ENCODE measurements at regions not wholly inside any gene's neighbourhood (a gene's known extent, or its start where the extent isn't known, plus 50 kb on each side); places are given as distances from the start of the nearest gene placed in this dataset.
"Not testable (repeated sequence)": the region's sequence is repeated elsewhere in the genome, so short reads cannot be mapped to it uniquely, and the experiment has no call there.

- H3K4me3 ChIP-seq (replicated peaks in 1 of 3; ENCODE audit: insufficient read depth in 1 of 3, low read depth in 2 of 3, low read length in 3 of 3); intact Hi-C loops (cut with micrococcal nuclease; ENCODE audit: unreplicated experiment); BruUV-seq (replicated peaks); DNase-seq (ENCODE audit: low spot score); H3K9me3 ChIP-seq (ENCODE audit: low read length); H3K4me2 ChIP-seq (ENCODE audit: low read depth, low read length); in situ Hi-C loops (cut with HindIII; ENCODE audit: extremely low pct_ligation_motif_present, low pct_unique_long_range_greater_than_20kb); ATAC-seq; H4K20me1 ChIP-seq (ENCODE audit: insufficient read depth, low read length); H3K9ac ChIP-seq (ENCODE audit: insufficient read depth, low read depth, low read length); CTCF ChIA-PET (ENCODE audit: low intra/inter-chr PET ratio, low total read pairs); H2AFZ ChIP-seq (ENCODE audit: low read length); H3K79me2 ChIP-seq (ENCODE audit: insufficient read depth, low read length); H3K27me3 ChIP-seq (ENCODE audit: control insufficient read depth in 1 of 2, insufficient read depth in 2 of 2, low read length in 2 of 2); FAIRE-seq; H3K4me1 ChIP-seq (ENCODE audit: insufficient read depth, low read length); POLR2A ChIA-PET; H3K27ac ChIP-seq (ENCODE audit: extremely low read length, insufficient read depth, low read length); H3K36me3 ChIP-seq (replicated peaks in 1 of 2; ENCODE audit: control insufficient read depth in 1 of 2, insufficient read depth in 2 of 2, low read length in 2 of 2): not testable (repeated sequence)
- WGBS (ENCODE audit: low lambda C conversion rate), result no CpG with 5 or more reads among the region's 4 CpGs
Measured at GRCh38 chrY:9857919-9858318, 330.2 kb downstream of the TSPY10 start.

GRCh38 chrY:9858418-9858817 lies 330.7 kb downstream of the TSPY10 start:
- intact Hi-C loops (cut with micrococcal nuclease; ENCODE audit: unreplicated experiment); H3K4me2 ChIP-seq (ENCODE audit: low read depth, low read length); ATAC-seq; H3K4me1 ChIP-seq (ENCODE audit: insufficient read depth, low read length); CTCF ChIA-PET (ENCODE audit: low intra/inter-chr PET ratio, low total read pairs); H3K79me2 ChIP-seq (ENCODE audit: insufficient read depth, low read length); H4K20me1 ChIP-seq (ENCODE audit: insufficient read depth, low read length); in situ Hi-C loops (cut with HindIII; ENCODE audit: extremely low pct_ligation_motif_present, low pct_unique_long_range_greater_than_20kb); H3K4me3 ChIP-seq (replicated peaks in 1 of 3; ENCODE audit: insufficient read depth in 1 of 3, low read depth in 2 of 3, low read length in 3 of 3); H3K27me3 ChIP-seq (ENCODE audit: control insufficient read depth in 1 of 2, insufficient read depth in 2 of 2, low read length in 2 of 2); H3K27ac ChIP-seq (ENCODE audit: extremely low read length, insufficient read depth, low read length); H3K36me3 ChIP-seq (replicated peaks in 1 of 2; ENCODE audit: control insufficient read depth in 1 of 2, insufficient read depth in 2 of 2, low read length in 2 of 2); H3K9me3 ChIP-seq (ENCODE audit: low read length); H2AFZ ChIP-seq (ENCODE audit: low read length); BruUV-seq (replicated peaks); H3K9ac ChIP-seq (ENCODE audit: insufficient read depth, low read depth, low read length); DNase-seq (ENCODE audit: low spot score); POLR2A ChIA-PET: not testable (repeated sequence)
- no CpG with 5 or more reads among the region's 2 CpGs for WGBS (ENCODE audit: low lambda C conversion rate)
- peak; percentile 15 for FAIRE-seq

All from HepG2 (cell line).